ENCODE measurements at regions not wholly inside any gene's neighbourhood (a gene's known extent, or its start where the extent isn't known, plus 50 kb on each side); places are given as distances from the start of the nearest gene placed in this dataset.

DNA sequence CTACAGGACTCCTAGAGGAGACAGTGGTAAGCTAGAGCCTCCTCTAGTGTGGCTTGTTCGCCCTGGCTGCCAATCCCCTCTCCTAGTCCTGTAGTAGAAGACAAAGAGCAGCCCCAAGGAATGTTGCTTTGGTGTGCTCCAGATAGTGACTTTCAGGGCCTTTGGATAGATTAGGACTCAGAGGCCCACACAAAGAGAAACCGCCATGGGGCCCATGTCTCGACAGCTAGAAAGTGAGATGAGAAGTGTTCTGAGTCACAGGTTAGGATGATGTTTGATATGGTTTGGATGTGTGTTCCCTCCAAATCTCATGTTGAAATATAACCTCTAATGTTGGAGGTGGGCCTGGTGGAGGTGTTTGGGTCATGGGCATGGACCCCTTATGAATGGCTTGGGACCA is 51.8 kb upstream of the JDP2 start:
- no peak overlapping the region for H2BK20ac ChIP-seq (ENCODE audit: low read depth, low read length)

More for the DNA sequence above, 51.8 kb upstream of the JDP2 start:
- Histone ChIP-seq H3K9me1 (ENCODE audit: insufficient read depth, low read length) (no peaks in the 10 kb centered on the region), H3K79me1 (ENCODE audit: low read depth in 1 of 2, low read length in 2 of 2) (no peaks in the 10 kb centered on the region), H2AK9ac (replicated peaks; ENCODE audit: low read depth, low read length, poor library complexity) (no peak overlapping the region), H3K36me3 (ENCODE audit: control insufficient read depth, insufficient read depth, low read length) (no peaks in the 10 kb centered on the region), H2BK120ac (ENCODE audit: low read depth, low read length) (no peak overlapping the region), H3K4me1 (ENCODE audit: control insufficient read depth, insufficient read depth, low read length) (no peaks in the 10 kb centered on the region), H4K5ac (ENCODE audit: low read depth, low read length) (no peak overlapping the region), H2BK15ac (ENCODE audit: low read depth, low read length) (no peak overlapping the region), H3K27me3 (ENCODE audit: control insufficient read depth, insufficient read depth, low read length) (peaks cover 57% of the 10 kb centered on the region), H3K27ac (ENCODE audit: insufficient read depth, low read length) (no peak overlapping the region), H3K9me3 (ENCODE audit: control insufficient read depth, insufficient read depth, low read length) (0 out of 2 replicates have a peak, but pooled peaks cover 2% of the 10 kb centered on the region), H2AFZ (replicated peaks; ENCODE audit: low read length, poor library complexity) (no peak overlapping the region), H3K9ac (ENCODE audit: low read depth, low read length) (no peak overlapping the region), H3K4ac (ENCODE audit: low read depth, low read length) (no peak overlapping the region), H4K8ac (ENCODE audit: low read depth in 2 of 2, low read length in 2 of 2) (no peak overlapping the region), H3K18ac (ENCODE audit: low read depth, low read length) (no peak overlapping the region), H3K14ac (replicated peaks; ENCODE audit: low read depth, low read length) (no peak overlapping the region), H4K91ac (ENCODE audit: insufficient read depth, low read depth, low read length) (no peak overlapping the region), H3K23ac (ENCODE audit: low read depth, low read length) (no peak overlapping the region), H3K4me2 (ENCODE audit: low read depth, low read length) (no peak overlapping the region), H4K20me1 (ENCODE audit: insufficient read depth, low read length) (no peaks in the 10 kb centered on the region), H2AK5ac (ENCODE audit: low read depth, low read length) (no peak overlapping the region), H3K56ac (ENCODE audit: extremely low read depth, insufficient read depth, low read length) (no peak overlapping the region), H3K4me3 (ENCODE audit: insufficient read depth, low read depth, low read length) (no peak overlapping the region), H2BK5ac (ENCODE audit: low read depth, low read length, poor library complexity, severe bottlenecking) (no peak overlapping the region)
- POLR2A ChIA-PET (ENCODE audit: unreplicated experiment) = no interaction called here
- DNase-seq (no peak), ATAC-seq (ENCODE audit: low read depth) (no peak)
- dilution Hi-C loops (cut with HindIII; ENCODE audit: low sequenced_read_pairs, unreplicated experiment) = no loop called here
- CTCF ChIA-PET = no interaction called here
- TF ChIP-seq, protein P1, sequence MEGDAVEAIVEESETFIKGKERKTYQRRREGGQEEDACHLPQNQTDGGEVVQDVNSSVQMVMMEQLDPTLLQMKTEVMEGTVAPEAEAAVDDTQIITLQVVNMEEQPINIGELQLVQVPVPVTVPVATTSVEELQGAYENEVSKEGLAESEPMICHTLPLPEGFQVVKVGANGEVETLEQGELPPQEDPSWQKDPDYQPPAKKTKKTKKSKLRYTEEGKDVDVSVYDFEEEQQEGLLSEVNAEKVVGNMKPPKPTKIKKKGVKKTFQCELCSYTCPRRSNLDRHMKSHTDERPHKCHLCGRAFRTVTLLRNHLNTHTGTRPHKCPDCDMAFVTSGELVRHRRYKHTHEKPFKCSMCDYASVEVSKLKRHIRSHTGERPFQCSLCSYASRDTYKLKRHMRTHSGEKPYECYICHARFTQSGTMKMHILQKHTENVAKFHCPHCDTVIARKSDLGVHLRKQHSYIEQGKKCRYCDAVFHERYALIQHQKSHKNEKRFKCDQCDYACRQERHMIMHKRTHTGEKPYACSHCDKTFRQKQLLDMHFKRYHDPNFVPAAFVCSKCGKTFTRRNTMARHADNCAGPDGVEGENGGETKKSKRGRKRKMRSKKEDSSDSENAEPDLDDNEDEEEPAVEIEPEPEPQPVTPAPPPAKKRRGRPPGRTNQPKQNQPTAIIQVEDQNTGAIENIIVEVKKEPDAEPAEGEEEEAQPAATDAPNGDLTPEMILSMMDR (conservative IDR thresholded peaks at IDR 0.05; ENCODE audit: low read depth, low read length) = no peak
- no peak for TF ChIP-seq CHD1 (IDR thresholded peaks at IDR 0.05; ENCODE audit: low read depth, low read length)
- TF ChIP-seq NFE2L2 (IDR thresholded peaks at IDR 0.05; ENCODE audit: low read depth, low read length) = no peak
- no peak for TF ChIP-seq MAFK (IDR thresholded peaks at IDR 0.05; ENCODE audit: low read depth, low read length)
- in situ Hi-C loops (cut with MboI; ENCODE audit: low sequenced_read_pairs) = no loop called here
- WGBS, 2 experiments (ENCODE audit: extremely low coverage in 2 of 2, insufficient read length in 1 of 2) = 100% methylated on average over 1 of the region's 3 CpGs; no CpG with 5 or more reads in 1 of the 2 experiments
- intact Hi-C loops (cut with micrococcal nuclease) = no loop called here
- BruUV-seq (replicated peaks) = no TSS peak
